ENCODE measurements at regions not wholly inside any gene's neighbourhood (a gene's known extent, or its start where the extent isn't known, plus 50 kb on each side); places are given as distances from the start of the nearest gene placed in this dataset.

DNA sequence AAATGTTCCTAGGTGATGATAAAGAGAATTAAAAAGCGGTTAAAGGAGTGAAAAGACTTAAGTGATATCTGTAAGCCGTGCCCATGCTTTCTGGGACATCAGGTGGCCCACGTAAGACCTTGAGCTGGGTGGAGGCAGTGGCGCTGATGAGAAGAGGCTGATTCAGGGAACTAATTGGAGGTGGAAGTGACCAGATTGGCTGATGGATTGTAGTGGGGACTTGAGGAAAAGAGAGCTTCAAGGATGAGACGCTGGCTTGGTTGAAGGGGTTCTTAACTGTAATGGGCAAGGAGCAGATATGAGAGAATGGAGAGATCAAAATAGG lies 69.1 kb upstream of the EP300 start:
- no peaks in the 10 kb centered on the region for H3K27me3 ChIP-seq (ENCODE audit: control insufficient read depth in 3 of 3, insufficient read depth in 3 of 3, low read length in 2 of 3)
- ATAC-seq (ENCODE audit: insufficient read depth, low FRiP score) (no peak), DNase-seq (no peak)
- H3K4me1 ChIP-seq (ENCODE audit: control insufficient read depth in 5 of 5, insufficient read depth in 5 of 5, low read length in 5 of 5), result peaks cover 0 to 14% (median 0%) of the 10 kb centered on the region in 5 donors
- peak overlapping the region in 1 of 2 donors; percentile 71 for H3K9ac ChIP-seq (ENCODE audit: insufficient read depth in 1 of 2, low read length in 2 of 2)
- no peak overlapping the region for H3K4me3 ChIP-seq
- WGBS, 2 donors, result 87 to 90% methylated on average over 5 of the region's 5 CpGs
- TF ChIP-seq, protein P1, sequence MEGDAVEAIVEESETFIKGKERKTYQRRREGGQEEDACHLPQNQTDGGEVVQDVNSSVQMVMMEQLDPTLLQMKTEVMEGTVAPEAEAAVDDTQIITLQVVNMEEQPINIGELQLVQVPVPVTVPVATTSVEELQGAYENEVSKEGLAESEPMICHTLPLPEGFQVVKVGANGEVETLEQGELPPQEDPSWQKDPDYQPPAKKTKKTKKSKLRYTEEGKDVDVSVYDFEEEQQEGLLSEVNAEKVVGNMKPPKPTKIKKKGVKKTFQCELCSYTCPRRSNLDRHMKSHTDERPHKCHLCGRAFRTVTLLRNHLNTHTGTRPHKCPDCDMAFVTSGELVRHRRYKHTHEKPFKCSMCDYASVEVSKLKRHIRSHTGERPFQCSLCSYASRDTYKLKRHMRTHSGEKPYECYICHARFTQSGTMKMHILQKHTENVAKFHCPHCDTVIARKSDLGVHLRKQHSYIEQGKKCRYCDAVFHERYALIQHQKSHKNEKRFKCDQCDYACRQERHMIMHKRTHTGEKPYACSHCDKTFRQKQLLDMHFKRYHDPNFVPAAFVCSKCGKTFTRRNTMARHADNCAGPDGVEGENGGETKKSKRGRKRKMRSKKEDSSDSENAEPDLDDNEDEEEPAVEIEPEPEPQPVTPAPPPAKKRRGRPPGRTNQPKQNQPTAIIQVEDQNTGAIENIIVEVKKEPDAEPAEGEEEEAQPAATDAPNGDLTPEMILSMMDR (IDR thresholded peaks at IDR 0.05; ENCODE audit: control extremely low read depth, extremely low read depth), result no peak
- H3K9me3 ChIP-seq (ENCODE audit: control insufficient read depth in 4 of 4, insufficient read depth in 3 of 4, low read length in 3 of 4), result no peaks in the 10 kb centered on the region
- H3K27ac ChIP-seq (ENCODE audit: low read depth in 1 of 2, low read length in 1 of 2), result peak overlapping the region; percentile 48 to 100
- H3K36me3 ChIP-seq (ENCODE audit: control insufficient read depth in 4 of 4, insufficient read depth in 4 of 4, low read length in 4 of 4), result no peaks in the 10 kb centered on the region

DNA sequence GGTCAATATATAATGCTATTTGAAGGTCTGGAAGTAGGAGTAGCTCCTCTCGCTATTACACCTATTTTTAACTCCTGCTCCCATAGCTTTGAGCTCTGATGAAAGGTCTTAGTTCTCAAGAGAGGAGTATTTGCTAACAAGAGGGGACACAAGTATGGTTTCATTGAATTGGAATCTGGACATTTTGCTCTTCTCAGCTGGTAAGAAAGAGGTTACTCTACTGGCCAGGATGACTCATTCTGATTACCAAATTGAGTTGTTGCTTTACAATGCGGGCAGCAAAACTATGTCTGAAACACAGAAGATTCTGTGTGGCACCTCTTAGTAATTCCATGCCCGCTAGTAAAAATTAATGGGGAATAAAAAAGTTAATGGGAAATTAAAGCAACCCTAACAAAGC lies 63.6 kb upstream of the EP300 start:
- H3K9ac ChIP-seq (ENCODE audit: insufficient read depth in 1 of 2, low read length in 2 of 2), result no peak overlapping the region
- DNase-seq (no peak), ATAC-seq (ENCODE audit: insufficient read depth, low FRiP score) (peak; percentile 34)
- 58 to 61% methylated on average over 3 of the region's 3 CpGs for WGBS, 2 donors
- no peaks in the 10 kb centered on the region for H3K27me3 ChIP-seq (ENCODE audit: control insufficient read depth in 3 of 3, insufficient read depth in 3 of 3, low read length in 2 of 3)
- TF ChIP-seq, protein P1 (IDR thresholded peaks at IDR 0.05; ENCODE audit: control extremely low read depth, extremely low read depth), result no peak
- peaks cover 0 to 6% (median 0%) of the 10 kb centered on the region in 5 donors for H3K4me1 ChIP-seq (ENCODE audit: control insufficient read depth in 5 of 5, insufficient read depth in 5 of 5, low read length in 5 of 5)
- no peak overlapping the region for H3K27ac ChIP-seq (ENCODE audit: low read depth in 1 of 2, low read length in 1 of 2)
- H3K4me3 ChIP-seq, result no peak overlapping the region
- H3K36me3 ChIP-seq (ENCODE audit: control insufficient read depth in 4 of 4, insufficient read depth in 4 of 4, low read length in 4 of 4), result no peaks in the 10 kb centered on the region
- no peaks in the 10 kb centered on the region for H3K9me3 ChIP-seq (ENCODE audit: control insufficient read depth in 4 of 4, insufficient read depth in 3 of 4, low read length in 3 of 4)

DNA sequence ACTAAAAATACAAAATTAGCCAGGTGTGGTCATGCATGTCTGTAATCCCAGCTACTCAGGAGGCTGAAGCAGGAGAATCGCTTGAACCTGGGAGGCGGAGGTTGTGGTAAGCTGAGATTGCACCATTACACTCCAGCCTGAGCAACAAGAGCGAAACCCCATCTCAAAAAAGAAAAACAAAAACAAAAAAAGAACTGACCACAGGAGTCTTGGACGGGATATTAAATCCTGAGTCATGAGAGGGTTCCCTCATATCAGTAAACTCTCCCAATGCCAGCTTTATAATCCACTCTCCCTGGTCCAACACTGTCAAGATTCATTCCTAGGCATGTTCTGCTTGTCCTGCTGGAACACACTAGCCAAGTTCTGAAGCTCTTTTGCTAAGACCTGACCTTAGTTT lies 61.5 kb upstream of the EP300 start:
- H3K36me3 ChIP-seq (ENCODE audit: control insufficient read depth in 4 of 4, insufficient read depth in 4 of 4, low read length in 4 of 4), result no peaks in the 10 kb centered on the region
- TF ChIP-seq, protein P1 (IDR thresholded peaks at IDR 0.05; ENCODE audit: control extremely low read depth, extremely low read depth), result no peak
- no peaks in the 10 kb centered on the region for H3K27me3 ChIP-seq (ENCODE audit: control insufficient read depth in 3 of 3, insufficient read depth in 3 of 3, low read length in 2 of 3)
- H3K4me1 ChIP-seq (ENCODE audit: control insufficient read depth in 5 of 5, insufficient read depth in 5 of 5, low read length in 5 of 5), result peaks cover 0 to 6% (median 0%) of the 10 kb centered on the region in 5 donors
- H3K9ac ChIP-seq (ENCODE audit: insufficient read depth in 1 of 2, low read length in 2 of 2), result no peak overlapping the region
- no peak overlapping the region for H3K4me3 ChIP-seq
- H3K9me3 ChIP-seq (ENCODE audit: control insufficient read depth in 4 of 4, insufficient read depth in 3 of 4, low read length in 3 of 4), result no peaks in the 10 kb centered on the region
- DNase-seq (no peak), ATAC-seq (ENCODE audit: insufficient read depth, low FRiP score) (no peak)
- WGBS, 2 donors, result 86 to 89% methylated on average over 4 of the region's 4 CpGs
- H3K27ac ChIP-seq (ENCODE audit: low read depth in 1 of 2, low read length in 1 of 2), result no peak overlapping the region

DNA sequence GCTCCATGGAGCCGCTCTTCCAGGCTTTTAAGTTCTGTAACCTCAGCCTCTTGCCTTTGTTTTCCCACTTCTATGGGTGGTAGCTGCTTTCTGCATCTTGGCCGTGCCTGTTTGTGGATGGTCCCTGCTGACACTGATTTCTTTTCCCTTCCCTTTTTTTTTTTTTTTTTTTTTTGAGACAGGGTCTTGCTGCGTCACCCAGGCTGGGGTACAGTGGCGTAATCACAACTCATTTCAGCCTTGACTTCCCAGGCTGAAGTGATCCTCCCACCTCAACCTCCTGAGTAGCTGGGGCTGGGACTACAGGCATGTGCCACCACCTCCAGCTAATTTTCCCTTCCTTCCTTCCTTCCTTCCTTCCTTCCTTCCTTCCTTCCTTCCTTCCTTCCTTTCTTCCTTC lies 57.7 kb upstream of the EP300 start:
- TF ChIP-seq, protein P1 (IDR thresholded peaks at IDR 0.05; ENCODE audit: control extremely low read depth, extremely low read depth), result no peak

More for the DNA sequence above, 57.7 kb upstream of the EP300 start:
- 42 to 73% methylated on average over 4 of the region's 4 CpGs for WGBS, 2 donors
- H3K4me3 ChIP-seq, result no peak overlapping the region
- no peaks in the 10 kb centered on the region for H3K36me3 ChIP-seq (ENCODE audit: control insufficient read depth in 4 of 4, insufficient read depth in 4 of 4, low read length in 4 of 4)
- H3K9ac ChIP-seq (ENCODE audit: insufficient read depth in 1 of 2, low read length in 2 of 2), result no peak overlapping the region
- H3K4me1 ChIP-seq (ENCODE audit: control insufficient read depth in 5 of 5, insufficient read depth in 5 of 5, low read length in 5 of 5), result no peaks in the 10 kb centered on the region
- ATAC-seq (ENCODE audit: insufficient read depth, low FRiP score) (no peak), DNase-seq (no peak)
- no peaks in the 10 kb centered on the region for H3K9me3 ChIP-seq (ENCODE audit: control insufficient read depth in 4 of 4, insufficient read depth in 3 of 4, low read length in 3 of 4)
- H3K27ac ChIP-seq (ENCODE audit: low read depth in 1 of 2, low read length in 1 of 2), result no peak overlapping the region
- H3K27me3 ChIP-seq (ENCODE audit: control insufficient read depth in 3 of 3, insufficient read depth in 3 of 3, low read length in 2 of 3), result no peaks in the 10 kb centered on the region
